ENCODE measurements at regions not wholly inside any gene's neighbourhood (a gene's known extent, or its start where the extent isn't known, plus 50 kb on each side); places are given as distances from the start of the nearest gene placed in this dataset.

- no peaks in the 10 kb centered on the region for H3K27me3 Mint-ChIP-seq
- ATAC-seq (replicated peaks) (no peak), DNase-seq (no peak)
- H3K4me1 Mint-ChIP-seq: no peaks in the 10 kb centered on the region
- H3K4me3 Mint-ChIP-seq: no peak overlapping the region
- no peaks in the 10 kb centered on the region for H3K9me3 Mint-ChIP-seq
- H3K36me3 Mint-ChIP-seq: no peaks in the 10 kb centered on the region
- no peak overlapping the region for H3K27ac Mint-ChIP-seq
Measured at GRCh38 chr1:4933232-4933631, 278.8 kb downstream of the AJAP1 start.

GRCh38 chr1:4932311-4933030, 278.1 kb downstream of the AJAP1 start:
- H3K36me3 Mint-ChIP-seq: no peaks in the 10 kb centered on the region
- no peak overlapping the region for H3K4me3 Mint-ChIP-seq
- no peaks in the 10 kb centered on the region for H3K9me3 Mint-ChIP-seq
- ATAC-seq (replicated peaks): no peak
- no peak overlapping the region for H3K27ac Mint-ChIP-seq
- H3K27me3 Mint-ChIP-seq: peaks cover 0 to 5% of the 10 kb centered on the region in 2 donors
- no peak for DNase-seq
- no peaks in the 10 kb centered on the region for H3K4me1 Mint-ChIP-seq

GRCh38 chr1:4931486-4931885, 277.1 kb downstream of the AJAP1 start:
- H3K4me1 Mint-ChIP-seq: no peaks in the 10 kb centered on the region
- H3K27me3 Mint-ChIP-seq: peaks cover 0 to 5% of the 10 kb centered on the region in 2 donors
- H3K36me3 Mint-ChIP-seq: no peaks in the 10 kb centered on the region
- ATAC-seq (replicated peaks) (no peak), DNase-seq (no peak)
- H3K9me3 Mint-ChIP-seq: no peaks in the 10 kb centered on the region
- H3K4me3 Mint-ChIP-seq: no peak overlapping the region
- no peak overlapping the region for H3K27ac Mint-ChIP-seq

GRCh38 chr1:4928186-4928585, 273.8 kb downstream of the AJAP1 start:
- ATAC-seq (replicated peaks) (no peak), DNase-seq (no peak)
- Mint-ChIP-seq H3K4me1 (no peaks in the 10 kb centered on the region), H3K9me3 (no peaks in the 10 kb centered on the region), H3K27me3 (peaks cover 0 to 5% of the 10 kb centered on the region in 2 donors), H3K27ac (no peak overlapping the region), H3K36me3 (no peaks in the 10 kb centered on the region), H3K4me3 (no peak overlapping the region)

GRCh38 chr1:4924356-4924755, 269.9 kb downstream of the AJAP1 start:
- Mint-ChIP-seq H3K4me3 (no peak overlapping the region), H3K27me3 (peaks cover 0 to 5% of the 10 kb centered on the region in 2 donors), H3K9me3 (peaks cover 4 to 8% of the 10 kb centered on the region in 2 donors), H3K27ac (no peak overlapping the region), H3K4me1 (no peaks in the 10 kb centered on the region), H3K36me3 (peaks cover 0 to 2% of the 10 kb centered on the region in 2 donors)
- ATAC-seq (replicated peaks) (no peak), DNase-seq (no peak)

- Mint-ChIP-seq H3K27me3 (peaks cover 0 to 7% of the 10 kb centered on the region in 2 donors), H3K4me1 (no peaks in the 10 kb centered on the region), H3K36me3 (peaks cover 0 to 2% of the 10 kb centered on the region in 2 donors), H3K4me3 (no peak overlapping the region), H3K27ac (no peak overlapping the region), H3K9me3 (peaks cover 5 to 8% of the 10 kb centered on the region in 2 donors)
- DNase-seq: no peak
- ATAC-seq (replicated peaks): no peak
Measured at GRCh38 chr1:4916610-4917009, 262.2 kb downstream of the AJAP1 start.

GRCh38 chr1:4915154-4915553, 260.7 kb downstream of the AJAP1 start:
- Mint-ChIP-seq H3K4me3 (no peak overlapping the region), H3K4me1 (no peaks in the 10 kb centered on the region), H3K9me3 (peaks cover 2 to 7% of the 10 kb centered on the region in 2 donors), H3K36me3 (no peaks in the 10 kb centered on the region), H3K27ac (no peak overlapping the region), H3K27me3 (peaks cover 0 to 7% of the 10 kb centered on the region in 2 donors)
- DNase-seq (no peak), ATAC-seq (replicated peaks) (no peak)

- Mint-ChIP-seq H3K4me3 (no peak overlapping the region), H3K36me3 (no peaks in the 10 kb centered on the region)
- ATAC-seq (replicated peaks): no peak
Measured at GRCh38 chr1:4908486-4908885, 254.1 kb downstream of the AJAP1 start.

GRCh38 chr1:4894566-4894965, 240.2 kb downstream of the AJAP1 start:
- no peak overlapping the region for H3K27ac Mint-ChIP-seq
- no peaks in the 10 kb centered on the region for H3K36me3 Mint-ChIP-seq
- ATAC-seq (replicated peaks) (no peak), DNase-seq (no peak)
- H3K27me3 Mint-ChIP-seq: peaks cover 0 to 9% of the 10 kb centered on the region in 2 donors
- no peak overlapping the region for H3K4me3 Mint-ChIP-seq
- peaks cover 6 to 8% of the 10 kb centered on the region in 2 donors for H3K9me3 Mint-ChIP-seq
- no peaks in the 10 kb centered on the region for H3K4me1 Mint-ChIP-seq

More at GRCh38 chr1:4908486-4908885, 254.1 kb downstream of the AJAP1 start:
- peaks cover 2 to 4% of the 10 kb centered on the region in 2 donors for H3K9me3 Mint-ChIP-seq
- no peaks in the 10 kb centered on the region for H3K4me1 Mint-ChIP-seq
- DNase-seq: no peak
- H3K27me3 Mint-ChIP-seq: no peaks in the 10 kb centered on the region
- H3K27ac Mint-ChIP-seq: no peak overlapping the region

GRCh38 chr1:4880626-4881025, 226.2 kb downstream of the AJAP1 start:
- Mint-ChIP-seq H3K9me3 (peaks cover 5 to 12% of the 10 kb centered on the region in 2 donors), H3K4me1 (no peaks in the 10 kb centered on the region), H3K27ac (no peak overlapping the region), H3K27me3 (peaks cover 11 to 12% of the 10 kb centered on the region in 2 donors), H3K36me3 (no peaks in the 10 kb centered on the region), H3K4me3 (no peak overlapping the region)
- no peak for ATAC-seq (replicated peaks)
- DNase-seq: no peak

GRCh38 chr1:4877426-4877825, 223.0 kb downstream of the AJAP1 start:
- Mint-ChIP-seq H3K4me3 (no peak overlapping the region), H3K4me1 (no peaks in the 10 kb centered on the region), H3K27ac (no peak overlapping the region), H3K27me3 (peaks cover 4 to 6% of the 10 kb centered on the region in 2 donors), H3K36me3 (no peaks in the 10 kb centered on the region), H3K9me3 (peaks cover 0 to 1% of the 10 kb centered on the region in 2 donors)
- DNase-seq: no peak
- ATAC-seq (replicated peaks): no peak

GRCh38 chr1:4871373-4871772, 217.0 kb downstream of the AJAP1 start:
- H3K27ac Mint-ChIP-seq: no peak overlapping the region
- H3K27me3 Mint-ChIP-seq: peaks cover 0 to 4% of the 10 kb centered on the region in 2 donors
- DNase-seq (no peak), ATAC-seq (replicated peaks) (no peak)
- no peaks in the 10 kb centered on the region for H3K9me3 Mint-ChIP-seq
- no peak overlapping the region for H3K4me3 Mint-ChIP-seq
- H3K36me3 Mint-ChIP-seq: no peaks in the 10 kb centered on the region
- no peaks in the 10 kb centered on the region for H3K4me1 Mint-ChIP-seq

GRCh38 chr1:4868521-4868920, 214.1 kb downstream of the AJAP1 start:
- Mint-ChIP-seq H3K27me3 (peaks cover 0 to 4% of the 10 kb centered on the region in 2 donors), H3K4me3 (no peak overlapping the region), H3K27ac (no peak overlapping the region), H3K36me3 (no peaks in the 10 kb centered on the region), H3K4me1 (no peaks in the 10 kb centered on the region), H3K9me3 (no peaks in the 10 kb centered on the region)
- DNase-seq (no peak), ATAC-seq (replicated peaks) (no peak)

GRCh38 chr1:4856396-4856795, 202.0 kb downstream of the AJAP1 start:
- Mint-ChIP-seq H3K4me3 (no peak overlapping the region), H3K9me3 (peaks cover 9 to 16% of the 10 kb centered on the region in 2 donors), H3K27me3 (no peaks in the 10 kb centered on the region), H3K4me1 (no peaks in the 10 kb centered on the region), H3K36me3 (no peaks in the 10 kb centered on the region), H3K27ac (no peak overlapping the region)
- no peak for DNase-seq
- no peak for ATAC-seq (replicated peaks)

GRCh38 chr1:4854367-4854766, 200.0 kb downstream of the AJAP1 start:
- Mint-ChIP-seq H3K4me1 (no peaks in the 10 kb centered on the region), H3K9me3 (peaks cover 10 to 13% of the 10 kb centered on the region in 2 donors), H3K36me3 (no peaks in the 10 kb centered on the region), H3K4me3 (no peak overlapping the region), H3K27me3 (no peaks in the 10 kb centered on the region), H3K27ac (no peak overlapping the region)
- DNase-seq (no peak), ATAC-seq (replicated peaks) (no peak)

Data from stimulated activated naive B cell treated with anti-CD40 and anti-IgM and Interleukin-4, amounts not matched to agents 10 μg/mL and 1 μg/mL and 100 μg/mL, for 72 hours (primary cell).